ENCODE measurements at regions not wholly inside any gene's neighbourhood (a gene's known extent, or its start where the extent isn't known, plus 50 kb on each side); places are given as distances from the start of the nearest gene placed in this dataset.

DNA sequence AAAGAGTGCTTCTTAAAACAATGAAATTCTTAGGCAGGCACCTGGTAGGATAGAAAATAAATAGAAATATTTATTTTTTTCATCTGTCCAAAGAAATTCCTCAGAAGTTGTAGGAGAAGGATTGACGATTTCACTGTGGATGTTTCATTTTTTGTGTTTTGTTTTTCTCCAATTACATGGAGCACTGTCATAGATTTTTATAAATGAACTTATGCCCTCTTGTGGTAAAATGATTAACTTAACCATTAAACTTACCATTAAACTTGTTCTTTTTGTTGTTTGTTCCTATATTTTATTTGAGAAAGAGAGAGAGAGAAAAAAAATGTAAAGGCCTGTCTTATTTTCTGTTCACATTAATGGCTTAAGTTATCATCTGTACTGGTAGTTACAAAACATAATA, 339.2 kb downstream of the PRR16 start:
- Histone ChIP-seq H4K20me1 (ENCODE audit: insufficient read depth, low read length) (no peaks in the 10 kb centered on the region), H3K27ac (ENCODE audit: low read length) (no peak overlapping the region), H2AFZ (ENCODE audit: low read depth, low read length) (no peak overlapping the region), H3K9me3 (ENCODE audit: insufficient read depth, low read length, severe bottlenecking) (peaks cover 3% of the 10 kb centered on the region), H3K36me3 (ENCODE audit: insufficient read depth, low read length) (no peaks in the 10 kb centered on the region), H3K9ac (ENCODE audit: low read depth, low read length) (no peak overlapping the region), H3K4me2 (ENCODE audit: insufficient read depth, low read length) (no peak overlapping the region), H3K4me1 (ENCODE audit: insufficient read depth, low read length) (0 out of 2 replicates have a peak, but pooled peaks cover 4% of the 10 kb centered on the region), H3K4me3 (ENCODE audit: low read depth in 1 of 2, low read length in 2 of 2) (no peak overlapping the region), H3K27me3 (ENCODE audit: insufficient read depth, low read length, poor library complexity) (no peaks in the 10 kb centered on the region), H3K79me2 (ENCODE audit: insufficient read depth, low read length) (no peaks in the 10 kb centered on the region)
- TF ChIP-seq, protein P1, sequence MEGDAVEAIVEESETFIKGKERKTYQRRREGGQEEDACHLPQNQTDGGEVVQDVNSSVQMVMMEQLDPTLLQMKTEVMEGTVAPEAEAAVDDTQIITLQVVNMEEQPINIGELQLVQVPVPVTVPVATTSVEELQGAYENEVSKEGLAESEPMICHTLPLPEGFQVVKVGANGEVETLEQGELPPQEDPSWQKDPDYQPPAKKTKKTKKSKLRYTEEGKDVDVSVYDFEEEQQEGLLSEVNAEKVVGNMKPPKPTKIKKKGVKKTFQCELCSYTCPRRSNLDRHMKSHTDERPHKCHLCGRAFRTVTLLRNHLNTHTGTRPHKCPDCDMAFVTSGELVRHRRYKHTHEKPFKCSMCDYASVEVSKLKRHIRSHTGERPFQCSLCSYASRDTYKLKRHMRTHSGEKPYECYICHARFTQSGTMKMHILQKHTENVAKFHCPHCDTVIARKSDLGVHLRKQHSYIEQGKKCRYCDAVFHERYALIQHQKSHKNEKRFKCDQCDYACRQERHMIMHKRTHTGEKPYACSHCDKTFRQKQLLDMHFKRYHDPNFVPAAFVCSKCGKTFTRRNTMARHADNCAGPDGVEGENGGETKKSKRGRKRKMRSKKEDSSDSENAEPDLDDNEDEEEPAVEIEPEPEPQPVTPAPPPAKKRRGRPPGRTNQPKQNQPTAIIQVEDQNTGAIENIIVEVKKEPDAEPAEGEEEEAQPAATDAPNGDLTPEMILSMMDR (IDR thresholded peaks at IDR 0.05; ENCODE audit: borderline replicate concordance, extremely low read depth, low read length, poor library complexity, severe bottlenecking): peak; percentile 50
- TF ChIP-seq EZH2 (IDR thresholded peaks at IDR 0.05; ENCODE audit: borderline replicate concordance, low read depth, low read length, severe bottlenecking): no peak
- ATAC-seq (ENCODE audit: insufficient read depth, low read depth) (peak; percentile 40; the same call in 1 of the 3 replicates), DNase-seq (no peak)

DNA sequence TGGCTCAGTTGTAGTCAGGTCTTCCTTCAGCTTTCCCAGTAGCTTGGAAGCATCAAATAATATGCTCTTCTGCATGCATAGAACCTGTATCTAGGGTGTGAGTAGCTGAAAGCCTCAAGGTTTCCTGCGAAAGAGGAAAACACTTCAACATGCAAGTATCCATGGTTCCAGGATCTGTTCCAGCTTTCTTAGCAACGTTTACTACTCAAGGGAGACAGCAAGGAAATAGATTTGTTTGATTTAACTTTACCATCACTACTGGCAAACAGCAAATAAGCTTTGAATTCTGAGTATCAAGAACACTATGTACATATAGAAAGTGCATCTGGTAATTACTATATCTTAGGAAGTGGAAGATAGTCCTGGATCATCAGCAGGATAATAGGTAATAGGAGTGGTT, 341.0 kb downstream of the PRR16 start:
- no peak for ATAC-seq (ENCODE audit: insufficient read depth, low read depth)
- Histone ChIP-seq H3K9ac (ENCODE audit: low read depth, low read length) (no peak overlapping the region), H3K27ac (ENCODE audit: low read length) (no peak overlapping the region), H3K4me3 (ENCODE audit: low read depth in 1 of 2, low read length in 2 of 2) (no peak overlapping the region), H3K79me2 (ENCODE audit: insufficient read depth, low read length) (no peaks in the 10 kb centered on the region), H4K20me1 (ENCODE audit: insufficient read depth, low read length) (no peaks in the 10 kb centered on the region), H3K9me3 (ENCODE audit: insufficient read depth, low read length, severe bottlenecking) (peaks cover 3% of the 10 kb centered on the region), H3K36me3 (ENCODE audit: insufficient read depth, low read length) (no peaks in the 10 kb centered on the region), H3K27me3 (ENCODE audit: insufficient read depth, low read length, poor library complexity) (no peaks in the 10 kb centered on the region), H2AFZ (ENCODE audit: low read depth, low read length) (peak overlapping the region; percentile 55), H3K4me1 (ENCODE audit: insufficient read depth, low read length) (0 out of 2 replicates have a peak, but pooled peaks cover 4% of the 10 kb centered on the region), H3K4me2 (ENCODE audit: insufficient read depth, low read length) (no peak overlapping the region)
- no peak for DNase-seq
- no peak for TF ChIP-seq EZH2 (IDR thresholded peaks at IDR 0.05; ENCODE audit: borderline replicate concordance, low read depth, low read length, severe bottlenecking)

DNA sequence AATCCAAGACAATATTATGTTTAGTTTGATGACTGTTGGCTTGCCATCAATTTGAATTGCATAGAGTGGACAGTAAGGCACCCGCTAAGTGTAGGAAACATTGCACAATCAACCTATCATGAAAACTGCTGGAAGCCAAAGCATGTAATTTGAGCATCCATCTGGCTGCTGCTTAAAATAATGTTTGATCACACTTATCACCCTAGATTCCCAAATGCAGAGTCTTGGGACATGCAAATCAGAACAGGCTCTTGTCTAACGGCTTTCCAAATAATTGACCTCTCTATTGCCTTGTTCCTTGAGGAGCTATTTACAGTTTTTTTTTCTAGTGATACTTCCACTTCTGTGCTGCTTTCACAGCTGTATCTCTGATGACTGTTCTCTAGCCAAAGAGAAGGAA, 342.1 kb downstream of the PRR16 start:
- no peak overlapping the region for H3K4me3 ChIP-seq (ENCODE audit: low read depth in 1 of 2, low read length in 2 of 2)
- H3K27me3 ChIP-seq (ENCODE audit: insufficient read depth, low read length, poor library complexity): no peaks in the 10 kb centered on the region
- no peak overlapping the region for H3K4me2 ChIP-seq (ENCODE audit: insufficient read depth, low read length)
- TF ChIP-seq, protein P1 (IDR thresholded peaks at IDR 0.05; ENCODE audit: borderline replicate concordance, extremely low read depth, low read length, poor library complexity, severe bottlenecking): no peak
- no peaks in the 10 kb centered on the region for H4K20me1 ChIP-seq (ENCODE audit: insufficient read depth, low read length)
- no peaks in the 10 kb centered on the region for H3K36me3 ChIP-seq (ENCODE audit: insufficient read depth, low read length)
- no peak for DNase-seq
- H3K9ac ChIP-seq (ENCODE audit: low read depth, low read length): no peak overlapping the region
- no peak overlapping the region for H3K27ac ChIP-seq (ENCODE audit: low read length)
- no peak for ATAC-seq (ENCODE audit: insufficient read depth, low read depth)
- H3K79me2 ChIP-seq (ENCODE audit: insufficient read depth, low read length): no peaks in the 10 kb centered on the region
- H3K9me3 ChIP-seq (ENCODE audit: insufficient read depth, low read length, severe bottlenecking): peaks cover 3% of the 10 kb centered on the region
- 0 out of 2 replicates have a peak, but pooled peaks cover 4% of the 10 kb centered on the region for H3K4me1 ChIP-seq (ENCODE audit: insufficient read depth, low read length)
- H2AFZ ChIP-seq (ENCODE audit: low read depth, low read length): no peak overlapping the region

DNA sequence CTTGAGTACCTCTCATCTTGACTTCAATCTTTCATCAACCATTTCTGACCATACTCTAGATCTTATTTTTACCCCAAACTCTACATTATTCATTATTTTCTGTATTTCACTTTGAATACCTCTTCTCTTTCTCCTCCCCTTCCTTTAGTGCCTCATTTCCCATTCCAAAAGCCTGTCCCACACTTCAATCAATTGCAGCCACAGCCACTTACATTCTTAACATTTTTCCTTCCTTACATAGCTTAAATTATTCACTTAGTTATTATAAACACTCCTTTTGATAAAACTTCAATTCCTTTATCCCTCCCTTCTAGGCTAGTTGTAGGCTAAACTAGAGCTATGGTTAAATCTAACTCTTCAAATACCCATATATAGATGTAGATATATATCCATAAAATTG, 344.0 kb downstream of the PRR16 start:
- H3K27me3 ChIP-seq (ENCODE audit: insufficient read depth, low read length, poor library complexity): no peaks in the 10 kb centered on the region

More for the DNA sequence above, 344.0 kb downstream of the PRR16 start:
- Histone ChIP-seq H3K4me3 (ENCODE audit: low read depth in 1 of 2, low read length in 2 of 2) (no peak overlapping the region), H3K9me3 (ENCODE audit: insufficient read depth, low read length, severe bottlenecking) (no peaks in the 10 kb centered on the region), H3K9ac (ENCODE audit: low read depth, low read length) (no peak overlapping the region), H3K4me2 (ENCODE audit: insufficient read depth, low read length) (no peak overlapping the region), H4K20me1 (ENCODE audit: insufficient read depth, low read length) (no peaks in the 10 kb centered on the region), H3K79me2 (ENCODE audit: insufficient read depth, low read length) (no peaks in the 10 kb centered on the region), H3K27ac (ENCODE audit: low read length) (no peak overlapping the region), H2AFZ (ENCODE audit: low read depth, low read length) (no peak overlapping the region), H3K4me1 (ENCODE audit: insufficient read depth, low read length) (0 out of 2 replicates have a peak, but pooled peaks cover 2% of the 10 kb centered on the region), H3K36me3 (ENCODE audit: insufficient read depth, low read length) (no peaks in the 10 kb centered on the region)
- ATAC-seq (ENCODE audit: insufficient read depth, low read depth): no peak
- no peak for TF ChIP-seq EZH2 (IDR thresholded peaks at IDR 0.05; ENCODE audit: borderline replicate concordance, low read depth, low read length, severe bottlenecking)
- TF ChIP-seq, protein P1 (IDR thresholded peaks at IDR 0.05; ENCODE audit: borderline replicate concordance, extremely low read depth, low read length, poor library complexity, severe bottlenecking): no peak
- no peak for DNase-seq
